ENCODE measurements at regions not wholly inside any gene's neighbourhood (a gene's known extent, or its start where the extent isn't known, plus 50 kb on each side); places are given as distances from the start of the nearest gene placed in this dataset.

- TF ChIP-seq FOXA1 (IDR thresholded peaks at IDR 0.05) (no peak), ZNF384 (IDR thresholded peaks at IDR 0.05) (no peak), PKNOX1 (IDR thresholded peaks at IDR 0.05) (no peak), SP1 (IDR thresholded peaks at IDR 0.05) (no peak), SUZ12 (IDR thresholded peaks at IDR 0.05) (no peak), TARDBP (IDR thresholded peaks at IDR 0.05) (no peak), BHLHE40 (IDR thresholded peaks at IDR 0.05; ENCODE audit: borderline replicate concordance) (no peak), ELF4 (IDR thresholded peaks at IDR 0.05) (no peak), CTBP1 (IDR thresholded peaks at IDR 0.05; ENCODE audit: borderline replicate concordance) (no peak), NFRKB (IDR thresholded peaks at IDR 0.05) (no peak)
These were observed 375.5 kb downstream of the SEMA3D start for GRCh38 chr7:84811362-84811761.

Data from HEK293T (cell line).